ENCODE measurements at regions not wholly inside any gene's neighbourhood (a gene's known extent, or its start where the extent isn't known, plus 50 kb on each side); places are given as distances from the start of the nearest gene placed in this dataset.
"Not testable (repeated sequence)": the region's sequence is repeated elsewhere in the genome, so short reads cannot be mapped to it uniquely, and the experiment has no call there.

DNA sequence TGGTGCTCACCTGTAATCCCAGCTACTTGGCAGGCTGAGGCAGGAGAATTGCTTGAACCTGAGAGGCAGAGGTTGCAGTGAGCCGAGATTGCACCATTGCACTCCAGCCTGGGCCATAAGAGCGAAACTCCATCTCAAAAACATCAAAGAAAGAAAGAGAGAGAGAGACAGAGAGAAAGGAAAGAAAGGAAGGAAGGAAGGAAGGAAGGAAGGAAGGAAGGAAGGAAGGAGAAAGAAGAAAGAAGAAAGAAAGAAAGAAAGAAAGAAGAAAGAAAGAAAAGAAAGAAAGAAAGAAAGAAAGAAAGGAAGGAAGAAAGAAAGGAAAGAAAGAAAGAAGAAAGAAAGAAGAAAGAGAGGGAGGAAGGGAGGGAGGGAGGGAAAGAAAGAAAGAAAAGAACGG is 69.4 kb upstream of the SLC25A33 start:
- TF ChIP-seq, protein P1, sequence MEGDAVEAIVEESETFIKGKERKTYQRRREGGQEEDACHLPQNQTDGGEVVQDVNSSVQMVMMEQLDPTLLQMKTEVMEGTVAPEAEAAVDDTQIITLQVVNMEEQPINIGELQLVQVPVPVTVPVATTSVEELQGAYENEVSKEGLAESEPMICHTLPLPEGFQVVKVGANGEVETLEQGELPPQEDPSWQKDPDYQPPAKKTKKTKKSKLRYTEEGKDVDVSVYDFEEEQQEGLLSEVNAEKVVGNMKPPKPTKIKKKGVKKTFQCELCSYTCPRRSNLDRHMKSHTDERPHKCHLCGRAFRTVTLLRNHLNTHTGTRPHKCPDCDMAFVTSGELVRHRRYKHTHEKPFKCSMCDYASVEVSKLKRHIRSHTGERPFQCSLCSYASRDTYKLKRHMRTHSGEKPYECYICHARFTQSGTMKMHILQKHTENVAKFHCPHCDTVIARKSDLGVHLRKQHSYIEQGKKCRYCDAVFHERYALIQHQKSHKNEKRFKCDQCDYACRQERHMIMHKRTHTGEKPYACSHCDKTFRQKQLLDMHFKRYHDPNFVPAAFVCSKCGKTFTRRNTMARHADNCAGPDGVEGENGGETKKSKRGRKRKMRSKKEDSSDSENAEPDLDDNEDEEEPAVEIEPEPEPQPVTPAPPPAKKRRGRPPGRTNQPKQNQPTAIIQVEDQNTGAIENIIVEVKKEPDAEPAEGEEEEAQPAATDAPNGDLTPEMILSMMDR (IDR thresholded peaks at IDR 0.05; ENCODE audit: low read depth, low read length): not testable (repeated sequence)
- not testable (repeated sequence) for TF ChIP-seq EZH2phosphoT487 (IDR thresholded peaks at IDR 0.05; ENCODE audit: low read depth)
